ENCODE measurements at regions not wholly inside any gene's neighbourhood (a gene's known extent, or its start where the extent isn't known, plus 50 kb on each side); places are given as distances from the start of the nearest gene placed in this dataset.
A peak's percentile ranks its signal among the peaks of the same experiment; 100 is the strongest.

GRCh38 chr11:95515371-95515770 lies 274.2 kb downstream of the FAM76B start:
- DNase-seq (ENCODE audit: low spot score): no peak

GRCh38 chr11:95514416-95515110 lies 275.0 kb downstream of the FAM76B start:
- DNase-seq (ENCODE audit: low spot score): no peak

GRCh38 chr11:95512682-95513081 lies 276.9 kb downstream of the FAM76B start:
- DNase-seq (ENCODE audit: low spot score): no peak

GRCh38 chr11:95512177-95512576 lies 277.4 kb downstream of the FAM76B start:
- no peak for DNase-seq (ENCODE audit: low spot score)

- DNase-seq (ENCODE audit: low spot score): no peak
Observed at GRCh38 chr11:95508219-95508890, 277.4 kb upstream of the SESN3 start.

- peak; percentile 16 for DNase-seq (ENCODE audit: low spot score)
Observed at GRCh38 chr11:95507794-95508193, 276.8 kb upstream of the SESN3 start.

- DNase-seq (ENCODE audit: low spot score): no peak
Observed at GRCh38 chr11:95506777-95507176, 275.8 kb upstream of the SESN3 start.

- no peak for DNase-seq (ENCODE audit: low spot score)
Observed at GRCh38 chr11:95505927-95506426, 275.0 kb upstream of the SESN3 start.

- no peak for DNase-seq (ENCODE audit: low spot score)
Observed at GRCh38 chr11:95503047-95503446, 272.0 kb upstream of the SESN3 start.

GRCh38 chr11:95502522-95502921 lies 271.5 kb upstream of the SESN3 start:
- DNase-seq (ENCODE audit: low spot score): no peak

- DNase-seq (ENCODE audit: low spot score): no peak
Observed at GRCh38 chr11:95501761-95502266, 270.8 kb upstream of the SESN3 start.

- DNase-seq (ENCODE audit: low spot score): no peak
Observed at GRCh38 chr11:95500466-95500865, 269.5 kb upstream of the SESN3 start.

- DNase-seq (ENCODE audit: low spot score): no peak
Observed at GRCh38 chr11:95499516-95500135, 268.6 kb upstream of the SESN3 start.

- no peak for DNase-seq (ENCODE audit: low spot score)
Observed at GRCh38 chr11:95498722-95499425, 267.9 kb upstream of the SESN3 start.

GRCh38 chr11:95496901-95497300 lies 265.9 kb upstream of the SESN3 start:
- DNase-seq (ENCODE audit: low spot score): no peak

GRCh38 chr11:95495706-95496105 lies 264.7 kb upstream of the SESN3 start:
- no peak for DNase-seq (ENCODE audit: low spot score)

GRCh38 chr11:95494856-95495255 lies 263.9 kb upstream of the SESN3 start:
- DNase-seq (ENCODE audit: low spot score): no peak

GRCh38 chr11:95494167-95494566 lies 263.2 kb upstream of the SESN3 start:
- DNase-seq (ENCODE audit: low spot score): no peak

GRCh38 chr11:95490625-95491024 lies 259.6 kb upstream of the SESN3 start:
- DNase-seq (ENCODE audit: low spot score): no peak

- DNase-seq (ENCODE audit: low spot score): no peak
Observed at GRCh38 chr11:95487938-95488337, 256.9 kb upstream of the SESN3 start.

- no peak for DNase-seq (ENCODE audit: low spot score)
Observed at GRCh38 chr11:95487391-95487790, 256.4 kb upstream of the SESN3 start.

GRCh38 chr11:95486979-95487378 lies 256.0 kb upstream of the SESN3 start:
- DNase-seq (ENCODE audit: low spot score): no peak
